SK-N-SH (cell line): ENCODE measurements at regions not wholly inside any gene's neighbourhood (a gene's known extent, or its start where the extent isn't known, plus 50 kb on each side); places are given as distances from the start of the nearest gene placed in this dataset.

Experiments
- CHD2 ChIP-seq: fragments of 150-350 bp; IDR thresholded peaks from 2 replicates; pipeline ENCODE4 v1.6.1; 2018; ENCODE audit warnings: low read length; ENCODE audit not compliant: partially characterized antibody
- ELF1 ChIP-seq: IDR thresholded peaks from 2 replicates; pipeline ENCODE4 v1.4.0; 2012
- GABPA ChIP-seq: IDR thresholded peaks from 2 replicates; pipeline ENCODE4 v1.4.0; 2012; ENCODE audit warnings: low read depth, mild to moderate bottlenecking
- POLR2AphosphoS5 ChIP-seq: IDR thresholded peaks from 2 replicates; pipeline ENCODE4 v1.6.1; 2012; ENCODE audit warnings: low read depth, low read length
- SIN3A ChIP-seq: IDR thresholded peaks from 2 replicates; pipeline ENCODE4 v1.6.1; 2012; ENCODE audit warnings: low read depth, mild to moderate bottlenecking, low read length, moderate library complexity, borderline replicate concordance
- TF ChIP-seq, protein P1 (sequence below): fragments of 200-600 bp; sonication (generic); IDR thresholded peaks from 2 replicates; pipeline ENCODE4 v1.6.1; 2017; ENCODE audit warnings: antibody characterized with exemption, mild to moderate bottlenecking, moderate library complexity
- TF ChIP-seq, protein P2 (sequence below): fragments of 150-350 bp; IDR thresholded peaks from 2 replicates; pipeline ENCODE4 v1.6.1; 2016; ENCODE audit warnings: mild to moderate bottlenecking, low read depth, low read length
- TF ChIP-seq, protein P3 (sequence below): IDR thresholded peaks from 2 replicates; pipeline ENCODE4 v1.4.0; 2012; ENCODE audit warnings: low read depth
- TF ChIP-seq, protein P4 (sequence below): IDR thresholded peaks from 2 replicates; pipeline ENCODE4 v1.4.0; 2012; ENCODE audit warnings: low read depth, borderline replicate concordance

DNA sequence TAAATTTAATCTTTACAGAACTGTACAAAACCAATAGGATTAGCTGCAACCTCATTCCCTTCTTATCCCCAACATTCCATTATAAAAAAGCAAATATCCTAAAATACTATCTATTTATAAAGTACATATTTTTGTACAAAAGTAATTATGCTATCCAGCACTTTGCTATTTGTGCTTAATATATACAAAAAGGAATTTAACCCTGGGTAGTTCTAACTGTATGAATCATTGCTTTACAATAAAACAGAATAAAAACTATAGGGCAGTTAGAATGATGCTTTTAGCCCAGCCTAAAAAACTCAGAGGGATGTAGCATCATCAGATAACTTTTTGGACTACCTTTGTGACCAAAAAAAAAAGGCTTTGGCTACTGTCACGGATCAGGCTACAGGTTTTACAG lies 49.9 kb upstream of the KLHL31 start:
- TF ChIP-seq GABPA (no peak), ELF1 (no peak), POLR2AphosphoS5 (no peak), CHD2 (no peak), SIN3A (no peak)
- TF ChIP-seq, protein P1, sequence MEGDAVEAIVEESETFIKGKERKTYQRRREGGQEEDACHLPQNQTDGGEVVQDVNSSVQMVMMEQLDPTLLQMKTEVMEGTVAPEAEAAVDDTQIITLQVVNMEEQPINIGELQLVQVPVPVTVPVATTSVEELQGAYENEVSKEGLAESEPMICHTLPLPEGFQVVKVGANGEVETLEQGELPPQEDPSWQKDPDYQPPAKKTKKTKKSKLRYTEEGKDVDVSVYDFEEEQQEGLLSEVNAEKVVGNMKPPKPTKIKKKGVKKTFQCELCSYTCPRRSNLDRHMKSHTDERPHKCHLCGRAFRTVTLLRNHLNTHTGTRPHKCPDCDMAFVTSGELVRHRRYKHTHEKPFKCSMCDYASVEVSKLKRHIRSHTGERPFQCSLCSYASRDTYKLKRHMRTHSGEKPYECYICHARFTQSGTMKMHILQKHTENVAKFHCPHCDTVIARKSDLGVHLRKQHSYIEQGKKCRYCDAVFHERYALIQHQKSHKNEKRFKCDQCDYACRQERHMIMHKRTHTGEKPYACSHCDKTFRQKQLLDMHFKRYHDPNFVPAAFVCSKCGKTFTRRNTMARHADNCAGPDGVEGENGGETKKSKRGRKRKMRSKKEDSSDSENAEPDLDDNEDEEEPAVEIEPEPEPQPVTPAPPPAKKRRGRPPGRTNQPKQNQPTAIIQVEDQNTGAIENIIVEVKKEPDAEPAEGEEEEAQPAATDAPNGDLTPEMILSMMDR: no peak
- TF ChIP-seq, protein P2, sequence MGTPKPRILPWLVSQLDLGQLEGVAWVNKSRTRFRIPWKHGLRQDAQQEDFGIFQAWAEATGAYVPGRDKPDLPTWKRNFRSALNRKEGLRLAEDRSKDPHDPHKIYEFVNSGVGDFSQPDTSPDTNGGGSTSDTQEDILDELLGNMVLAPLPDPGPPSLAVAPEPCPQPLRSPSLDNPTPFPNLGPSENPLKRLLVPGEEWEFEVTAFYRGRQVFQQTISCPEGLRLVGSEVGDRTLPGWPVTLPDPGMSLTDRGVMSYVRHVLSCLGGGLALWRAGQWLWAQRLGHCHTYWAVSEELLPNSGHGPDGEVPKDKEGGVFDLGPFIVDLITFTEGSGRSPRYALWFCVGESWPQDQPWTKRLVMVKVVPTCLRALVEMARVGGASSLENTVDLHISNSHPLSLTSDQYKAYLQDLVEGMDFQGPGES: no peak
- TF ChIP-seq, protein P3, sequence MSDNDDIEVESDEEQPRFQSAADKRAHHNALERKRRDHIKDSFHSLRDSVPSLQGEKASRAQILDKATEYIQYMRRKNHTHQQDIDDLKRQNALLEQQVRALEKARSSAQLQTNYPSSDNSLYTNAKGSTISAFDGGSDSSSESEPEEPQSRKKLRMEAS: no peak
- TF ChIP-seq, protein P4, sequence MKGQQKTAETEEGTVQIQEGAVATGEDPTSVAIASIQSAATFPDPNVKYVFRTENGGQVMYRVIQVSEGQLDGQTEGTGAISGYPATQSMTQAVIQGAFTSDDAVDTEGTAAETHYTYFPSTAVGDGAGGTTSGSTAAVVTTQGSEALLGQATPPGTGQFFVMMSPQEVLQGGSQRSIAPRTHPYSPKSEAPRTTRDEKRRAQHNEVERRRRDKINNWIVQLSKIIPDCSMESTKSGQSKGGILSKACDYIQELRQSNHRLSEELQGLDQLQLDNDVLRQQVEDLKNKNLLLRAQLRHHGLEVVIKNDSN: no peak
